Osteocyte (in vitro differentiated cells): ENCODE measurements at regions not wholly inside any gene's neighbourhood (a gene's known extent, or its start where the extent isn't known, plus 50 kb on each side); places are given as distances from the start of the nearest gene placed in this dataset.
"Not testable (repeated sequence)": the region's sequence is repeated elsewhere in the genome, so short reads cannot be mapped to it uniquely, and the experiment has no call there.

Experiments used
- DNase-seq: peaks from one replicate; pipeline ENCODE4 v3.0.0; 2021; ENCODE audit warnings: mixed read lengths; ENCODE audit not compliant: unreplicated experiment; ENCODE audit errors: extremely low spot score
- H3K27ac Mint-ChIP-seq: one replicate; pipeline ENCODE4 v1.8.0; 2021; ENCODE audit warnings: mild to moderate bottlenecking, mixed read lengths; ENCODE audit not compliant: unreplicated experiment
- H3K27me3 Mint-ChIP-seq: one replicate; pipeline ENCODE4 v1.8.0; 2021; ENCODE audit warnings: mixed read lengths; ENCODE audit not compliant: unreplicated experiment
- H3K36me3 Mint-ChIP-seq: one replicate; pipeline ENCODE4 v1.8.0; 2021; ENCODE audit warnings: mixed read lengths; ENCODE audit not compliant: unreplicated experiment
- H3K4me1 Mint-ChIP-seq: one replicate; pipeline ENCODE4 v1.8.0; 2021; ENCODE audit warnings: mixed read lengths; ENCODE audit not compliant: unreplicated experiment
- H3K4me3 Mint-ChIP-seq: one replicate; pipeline ENCODE4 v1.8.0; 2021; ENCODE audit warnings: mild to moderate bottlenecking, moderate library complexity, mixed read lengths; ENCODE audit not compliant: unreplicated experiment
- H3K9me3 Mint-ChIP-seq: one replicate; pipeline ENCODE4 v1.8.0; 2021; ENCODE audit warnings: mixed read lengths; ENCODE audit not compliant: unreplicated experiment
- CTCF ChIP-seq: fragments of 200-600 bp; sonication (generic); IDR thresholded peaks from 2 replicates; pipeline ENCODE4 v1.5.0; 2021; ENCODE audit warnings: antibody characterized with exemption, mild to moderate bottlenecking, moderate library complexity

GRCh38 chr6:168934660-168935627, 318.7 kb downstream of the THBS2 start:
- H3K36me3 Mint-ChIP-seq = no peaks in the 10 kb centered on the region
- peak; percentile 30 for DNase-seq
- H3K4me1 Mint-ChIP-seq = peaks cover 11% of the 10 kb centered on the region
- peaks cover 4% of the 10 kb centered on the region for H3K9me3 Mint-ChIP-seq
- TF ChIP-seq CTCF = no peak
- peaks cover 6% of the 10 kb centered on the region for H3K27me3 Mint-ChIP-seq
- H3K27ac Mint-ChIP-seq = no peak overlapping the region
- H3K4me3 Mint-ChIP-seq = no peak overlapping the region

GRCh38 chr6:168932171-168932570, 321.5 kb downstream of the THBS2 start:
- H3K27me3 Mint-ChIP-seq, H3K4me3 Mint-ChIP-seq, H3K4me1 Mint-ChIP-seq, H3K36me3 Mint-ChIP-seq, H3K27ac Mint-ChIP-seq: not testable (repeated sequence)
- H3K9me3 Mint-ChIP-seq = peaks cover 12% of the 10 kb centered on the region
- peak; percentile 73 for DNase-seq

DNA sequence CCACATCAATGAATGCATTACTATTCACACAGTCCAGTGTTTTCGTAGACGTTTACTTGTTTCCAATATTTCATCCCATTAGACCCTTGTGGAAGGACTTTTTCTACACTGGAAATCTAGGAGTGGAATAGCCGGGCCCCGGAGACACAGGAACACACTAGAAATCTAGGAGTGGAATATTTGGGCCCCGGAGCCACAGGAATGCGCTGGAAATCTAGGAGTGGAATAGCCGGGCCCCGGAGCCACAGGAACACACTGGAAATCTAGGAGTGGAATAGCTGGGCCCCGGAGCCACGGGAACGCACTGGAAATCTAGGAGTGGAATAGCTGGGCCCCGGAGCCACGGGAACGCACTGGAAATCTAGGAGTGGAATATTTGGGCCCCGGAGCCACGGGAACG, 322.6 kb downstream of the THBS2 start:
- not testable (repeated sequence) for H3K27ac Mint-ChIP-seq, H3K27me3 Mint-ChIP-seq, H3K36me3 Mint-ChIP-seq, H3K4me1 Mint-ChIP-seq, H3K4me3 Mint-ChIP-seq
- H3K9me3 Mint-ChIP-seq = peaks cover 12% of the 10 kb centered on the region
- DNase-seq = peak; percentile 62

DNA sequence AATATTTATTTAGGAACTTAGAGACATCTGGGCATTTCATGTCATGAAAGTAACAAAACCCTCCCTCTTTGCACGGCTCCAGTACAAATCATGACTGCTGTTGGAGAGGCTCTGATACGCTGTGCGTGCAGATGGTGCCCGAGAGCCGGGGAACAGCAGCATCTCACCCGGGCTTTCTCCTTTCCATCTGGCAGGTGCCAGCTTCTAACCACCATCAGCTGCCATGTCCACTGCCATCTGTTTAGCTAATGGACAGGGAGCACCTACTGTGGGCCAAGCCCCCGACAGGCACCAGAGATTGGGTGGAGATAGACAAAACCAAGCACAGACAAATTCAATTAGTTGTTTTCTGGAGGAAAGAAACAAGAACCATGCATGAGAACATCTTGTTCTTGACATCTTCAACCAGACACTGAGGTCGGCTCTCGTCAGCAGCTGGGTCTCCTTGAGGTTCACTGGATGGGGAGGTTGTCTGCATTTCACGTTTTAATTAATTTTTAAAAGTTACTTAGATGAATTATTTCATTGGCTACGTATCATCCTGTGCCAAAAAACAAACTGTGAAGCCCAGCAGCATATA, 323.7 kb downstream of the THBS2 start:
- peak; percentile 65 for DNase-seq
- Mint-ChIP-seq H3K9me3 (peaks cover 12% of the 10 kb centered on the region), H3K4me1 (no peaks in the 10 kb centered on the region), H3K4me3 (no peak overlapping the region), H3K27me3 (peaks cover 8% of the 10 kb centered on the region), H3K36me3 (no peaks in the 10 kb centered on the region), H3K27ac (no peak overlapping the region)
- no peak for TF ChIP-seq CTCF

GRCh38 chr6:168928012-168928411, 325.6 kb downstream of the THBS2 start:
- no peaks in the 10 kb centered on the region for H3K36me3 Mint-ChIP-seq
- no peaks in the 10 kb centered on the region for H3K4me1 Mint-ChIP-seq
- no peak for TF ChIP-seq CTCF
- DNase-seq = peak; percentile 67
- H3K4me3 Mint-ChIP-seq = no peak overlapping the region
- peaks cover 17% of the 10 kb centered on the region for H3K27me3 Mint-ChIP-seq
- H3K27ac Mint-ChIP-seq = no peak overlapping the region
- H3K9me3 Mint-ChIP-seq = peaks cover 12% of the 10 kb centered on the region

DNA sequence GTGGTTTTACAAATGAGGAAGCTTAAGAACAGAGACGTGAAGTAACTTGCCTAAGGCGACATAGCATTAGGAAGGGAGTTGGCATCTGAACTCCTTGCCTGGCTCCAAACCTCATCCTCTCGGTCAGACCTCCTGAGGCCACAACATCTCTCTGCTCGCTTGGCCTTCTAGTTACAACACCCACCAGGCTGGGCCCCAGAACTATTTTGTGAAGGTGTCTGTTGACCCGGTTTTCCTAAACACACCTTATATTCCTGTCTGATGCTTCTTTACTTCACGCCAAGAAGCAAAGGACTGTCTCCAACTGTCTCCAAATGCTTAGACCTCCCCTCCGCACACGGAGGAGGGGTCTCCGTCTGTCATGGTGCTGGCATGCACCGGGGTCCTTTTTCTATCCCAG, 326.6 kb downstream of the THBS2 start:
- Mint-ChIP-seq H3K27ac (no peak overlapping the region), H3K4me3 (no peak overlapping the region), H3K27me3 (peaks cover 22% of the 10 kb centered on the region), H3K4me1 (no peaks in the 10 kb centered on the region), H3K9me3 (peaks cover 12% of the 10 kb centered on the region), H3K36me3 (no peaks in the 10 kb centered on the region)
- peak; percentile 54 for DNase-seq
- TF ChIP-seq CTCF = no peak
